Endodermal cell (in vitro differentiated cells): ENCODE measurements at regions not wholly inside any gene's neighbourhood (a gene's known extent, or its start where the extent isn't known, plus 50 kb on each side); places are given as distances from the start of the nearest gene placed in this dataset.
A peak's percentile ranks its signal among the peaks of the same experiment; 100 is the strongest.

Experiments
- DNase-seq: peaks from one replicate; pipeline ENCODE4 v3.0.0-alpha.2; 2017
- H3K27ac ChIP-seq: 2 replicates; pipeline ENCODE4 v1.5.1; 2013; ENCODE audit warnings: mild to moderate bottlenecking, low read depth, low read length, moderate library complexity
- H3K27me3 ChIP-seq: 2 replicates; pipeline ENCODE4 v1.6.1; 2013; ENCODE audit warnings: mild to moderate bottlenecking, low read length, moderate library complexity; ENCODE audit not compliant: insufficient read depth, control insufficient read depth, poor library complexity, severe bottlenecking
- H3K36me3 ChIP-seq: 2 replicates; pipeline ENCODE4 v1.7.0; 2013; ENCODE audit warnings: mild to moderate bottlenecking, low read length, moderate library complexity; ENCODE audit not compliant: control insufficient read depth, insufficient read depth
- H3K4me1 ChIP-seq: one replicate; pipeline ENCODE4 v1.7.0; 2013; ENCODE audit warnings: low read length; ENCODE audit not compliant: control insufficient read depth, insufficient read depth
- H3K4me3 ChIP-seq: 2 replicates; pipeline ENCODE4 v1.5.1; 2013; ENCODE audit warnings: mild to moderate bottlenecking, low read length, moderate library complexity
- H3K9ac ChIP-seq: 2 replicates; pipeline ENCODE4 v1.6.1; 2013; ENCODE audit warnings: mild to moderate bottlenecking, low read length, moderate library complexity; ENCODE audit not compliant: poor library complexity, severe bottlenecking; ENCODE audit errors: extremely low read depth
- H3K9me3 ChIP-seq: 2 replicates; pipeline ENCODE4 v1.6.1; 2013; ENCODE audit warnings: mild to moderate bottlenecking, low read length, moderate library complexity; ENCODE audit not compliant: control insufficient read depth
- H3K27ac Mint-ChIP-seq: 2 replicates; pipeline ENCODE4 v1.8.0; 2020; ENCODE audit warnings: mixed read lengths
- H3K27me3 Mint-ChIP-seq: 2 replicates; pipeline ENCODE4 v1.8.0; 2021; ENCODE audit warnings: mild to moderate bottlenecking, mixed read lengths; ENCODE audit not compliant: insufficient read depth
- H3K36me3 Mint-ChIP-seq: 2 replicates; pipeline ENCODE4 v1.8.0; 2020; ENCODE audit warnings: low read depth, mixed read lengths
- H3K4me1 Mint-ChIP-seq: 2 replicates; pipeline ENCODE4 v1.8.0; 2020; ENCODE audit warnings: mixed read lengths
- H3K4me3 Mint-ChIP-seq: 2 replicates; pipeline ENCODE4 v1.8.0; 2020; ENCODE audit warnings: mild to moderate bottlenecking, moderate library complexity, mixed read lengths
- H3K9me3 Mint-ChIP-seq: 2 replicates; pipeline ENCODE4 v1.8.0; 2020; ENCODE audit warnings: mild to moderate bottlenecking, mixed read lengths
- WGBS, 2 experiments: methylation state at CpG; one replicate each; pipeline versions ENCODE4 v1.1.5 to v1.1.7; 2013; ENCODE audit warnings: missing lambda C conversion rate in 2 of 2, mixed read lengths in 1 of 2; ENCODE audit not compliant: insufficient coverage in 1 of 2, insufficient read length in 1 of 2; 5-methylcytosine and 5-hydroxymethylcytosine counted together
- TF ChIP-seq, protein P1 (sequence below): fragments of 200-600 bp; sonication (generic); conservative IDR thresholded peaks from 2 replicates; pipeline ENCODE4 v1.5.0; 2021; ENCODE audit warnings: antibody characterized with exemption, mild to moderate bottlenecking

DNA sequence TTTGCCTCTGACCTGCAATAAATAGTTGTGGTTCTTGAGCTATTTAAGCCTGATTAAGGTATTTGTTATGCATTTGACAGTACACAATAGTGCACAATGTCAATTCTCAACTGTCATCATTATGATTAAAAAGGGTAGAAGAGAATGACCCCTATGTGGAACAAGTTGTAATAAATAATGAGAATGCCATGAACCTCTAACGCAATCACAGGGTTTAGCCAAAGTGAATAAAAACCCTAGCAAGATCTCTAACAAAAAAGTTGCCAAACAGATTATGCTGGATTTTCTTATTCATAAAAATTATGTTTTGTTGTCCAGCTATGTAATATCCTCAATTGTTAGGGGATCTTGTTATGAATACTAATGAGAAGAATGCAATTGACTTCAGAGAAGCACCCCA, 387.4 kb downstream of the GPAT3 start:
- TF ChIP-seq, protein P1, sequence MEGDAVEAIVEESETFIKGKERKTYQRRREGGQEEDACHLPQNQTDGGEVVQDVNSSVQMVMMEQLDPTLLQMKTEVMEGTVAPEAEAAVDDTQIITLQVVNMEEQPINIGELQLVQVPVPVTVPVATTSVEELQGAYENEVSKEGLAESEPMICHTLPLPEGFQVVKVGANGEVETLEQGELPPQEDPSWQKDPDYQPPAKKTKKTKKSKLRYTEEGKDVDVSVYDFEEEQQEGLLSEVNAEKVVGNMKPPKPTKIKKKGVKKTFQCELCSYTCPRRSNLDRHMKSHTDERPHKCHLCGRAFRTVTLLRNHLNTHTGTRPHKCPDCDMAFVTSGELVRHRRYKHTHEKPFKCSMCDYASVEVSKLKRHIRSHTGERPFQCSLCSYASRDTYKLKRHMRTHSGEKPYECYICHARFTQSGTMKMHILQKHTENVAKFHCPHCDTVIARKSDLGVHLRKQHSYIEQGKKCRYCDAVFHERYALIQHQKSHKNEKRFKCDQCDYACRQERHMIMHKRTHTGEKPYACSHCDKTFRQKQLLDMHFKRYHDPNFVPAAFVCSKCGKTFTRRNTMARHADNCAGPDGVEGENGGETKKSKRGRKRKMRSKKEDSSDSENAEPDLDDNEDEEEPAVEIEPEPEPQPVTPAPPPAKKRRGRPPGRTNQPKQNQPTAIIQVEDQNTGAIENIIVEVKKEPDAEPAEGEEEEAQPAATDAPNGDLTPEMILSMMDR: no peak
- Mint-ChIP-seq H3K27me3 (no peaks in the 10 kb centered on the region), H3K36me3 (no peaks in the 10 kb centered on the region), H3K4me3 (no peak overlapping the region), H3K4me1 (peaks cover 6% of the 10 kb centered on the region), H3K27ac (no peak overlapping the region), H3K9me3 (no peaks in the 10 kb centered on the region)
- DNase-seq: no peak
- no peaks in the 10 kb centered on the region for H3K4me1 ChIP-seq
- no peaks in the 10 kb centered on the region for H3K27me3 ChIP-seq
- WGBS, 2 experiments: 93 to 100% methylated on average over 1 of the region's 1 CpG
- H3K36me3 ChIP-seq: no peaks in the 10 kb centered on the region
- no peak overlapping the region for H3K4me3 ChIP-seq
- no peak overlapping the region for H3K27ac ChIP-seq
- H3K9ac ChIP-seq: no peak overlapping the region
- no peaks in the 10 kb centered on the region for H3K9me3 ChIP-seq

DNA sequence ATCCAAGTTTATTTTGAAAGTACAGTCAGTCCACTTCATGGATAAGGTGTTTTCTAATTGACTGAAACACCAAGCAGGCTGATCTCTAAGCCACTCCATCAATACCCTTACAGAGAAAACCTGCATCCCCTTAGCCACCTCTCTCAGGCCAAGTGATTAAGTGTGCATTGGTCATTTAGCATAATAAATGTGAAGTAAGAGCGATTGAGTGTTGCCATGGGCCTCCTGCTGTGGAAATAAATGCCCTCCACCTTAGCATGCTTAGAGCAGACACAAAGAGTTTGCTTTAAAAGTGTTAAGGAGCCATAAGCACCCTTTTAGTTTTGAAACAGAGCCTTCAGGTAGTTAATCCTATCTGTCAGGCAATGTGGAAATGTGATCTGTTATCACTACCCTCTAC, 386.5 kb downstream of the GPAT3 start:
- DNase-seq: peak; percentile 72
- no peaks in the 10 kb centered on the region for H3K36me3 Mint-ChIP-seq

DNA sequence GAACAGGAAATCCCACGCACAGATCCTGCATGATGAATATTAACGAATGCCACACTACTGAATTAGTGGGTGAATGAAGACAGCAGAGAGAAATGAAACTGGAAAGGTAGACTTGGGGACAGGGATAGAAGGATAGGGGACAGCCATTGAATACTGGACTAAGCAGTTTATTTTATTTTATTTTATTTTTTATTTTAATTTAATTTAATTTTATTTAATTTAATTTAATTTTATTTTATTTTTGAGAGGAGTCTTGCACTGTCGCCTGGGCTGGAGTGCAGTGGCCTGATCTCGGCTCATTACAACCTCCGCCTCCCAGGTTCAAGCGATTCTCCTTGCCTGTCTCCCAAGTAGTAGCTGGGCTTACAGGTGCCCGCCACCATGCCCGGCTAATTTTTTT, 385.2 kb downstream of the GPAT3 start:
- Histone ChIP-seq H3K27ac (no peak overlapping the region), H3K4me1 (peaks cover 3% of the 10 kb centered on the region), H3K9me3 (no peaks in the 10 kb centered on the region), H3K4me3 (no peak overlapping the region), H3K27me3 (no peaks in the 10 kb centered on the region), H3K9ac (no peak overlapping the region), H3K36me3 (no peaks in the 10 kb centered on the region)
- DNase-seq: no peak
- H3K9me3 Mint-ChIP-seq: peaks cover 2% of the 10 kb centered on the region
- no peak overlapping the region for H3K27ac Mint-ChIP-seq
- no peaks in the 10 kb centered on the region for H3K27me3 Mint-ChIP-seq
- 94 to 96% methylated on average over 6 to 8 of the region's 8 CpGs for WGBS, 2 experiments
- TF ChIP-seq, protein P1: no peak
- peaks cover 10% of the 10 kb centered on the region for H3K4me1 Mint-ChIP-seq
- no peaks in the 10 kb centered on the region for H3K36me3 Mint-ChIP-seq
- H3K4me3 Mint-ChIP-seq: no peak overlapping the region

More for the DNA sequence above, 386.5 kb downstream of the GPAT3 start:
- H3K27ac ChIP-seq: no peak overlapping the region
- no peak overlapping the region for H3K9ac ChIP-seq
- H3K27me3 ChIP-seq: no peaks in the 10 kb centered on the region
- TF ChIP-seq, protein P1: no peak
- 0% methylated on average over 1 of the region's 1 CpG; no CpG with 5 or more reads in 1 of the 2 experiments for WGBS, 2 experiments
- no peaks in the 10 kb centered on the region for H3K9me3 ChIP-seq
- H3K4me1 ChIP-seq: no peaks in the 10 kb centered on the region
- Mint-ChIP-seq H3K27ac (no peak overlapping the region), H3K27me3 (no peaks in the 10 kb centered on the region), H3K4me3 (no peak overlapping the region), H3K9me3 (peaks cover 1% of the 10 kb centered on the region), H3K4me1 (peaks cover 6% of the 10 kb centered on the region)
- no peak overlapping the region for H3K4me3 ChIP-seq
- H3K36me3 ChIP-seq: no peaks in the 10 kb centered on the region
